Suprapubic skin (tissue), 4 donors: ENCODE measurements at regions not wholly inside any gene's neighbourhood (a gene's known extent, or its start where the extent isn't known, plus 50 kb on each side); places are given as distances from the start of the nearest gene placed in this dataset.

Experiments
- DNase-seq, 2 donors: peaks; one replicate each; pipeline ENCODE4 v3.0.0-alpha.2; 2019; ENCODE audit warnings: low spot score in 2 of 2
- H3K27ac ChIP-seq: fragments of 200-600 bp; sonication (generic); one replicate; pipeline ENCODE4 v1.5.1; 2019
- H3K27me3 ChIP-seq: fragments of 200-600 bp; sonication (generic); one replicate; pipeline ENCODE4 v1.5.1; 2019
- H3K36me3 ChIP-seq: fragments of 200-600 bp; sonication (generic); one replicate; pipeline ENCODE4 v1.5.1; 2019
- H3K4me1 ChIP-seq: fragments of 200-600 bp; sonication (generic); one replicate; pipeline ENCODE4 v1.5.1; 2019
- H3K4me3 ChIP-seq: fragments of 200-600 bp; sonication (generic); one replicate; pipeline ENCODE4 v1.5.1; 2019; ENCODE audit warnings: mild to moderate bottlenecking
- H3K9me3 ChIP-seq: fragments of 200-600 bp; sonication (generic); one replicate; pipeline ENCODE4 v1.5.1; 2019
- CTCF ChIP-seq, 2 donors: fragments of 200-600 bp in 1 of 2; fragments of 450-650 bp in 1 of 2; sonication (generic) in 1 of 2; IDR thresholded peaks; one replicate each; pipeline ENCODE4 v1.5.1; 2016 to 2019; ENCODE audit warnings: antibody characterized with exemption in 2 of 2, mild to moderate bottlenecking in 1 of 2, moderate library complexity in 1 of 2
- EP300 ChIP-seq: sonication (generic); formaldehyde crosslinking; IDR thresholded peaks from one replicate; pipeline ENCODE4 v1.6.1; 2017; ENCODE audit warnings: antibody characterized with exemption
- POLR2A ChIP-seq, 2 donors: fragments of 450-650 bp; IDR thresholded peaks; one replicate each; pipeline ENCODE4 v1.6.1; 2017; ENCODE audit warnings: antibody characterized with exemption in 2 of 2, mild to moderate bottlenecking in 2 of 2, moderate library complexity in 2 of 2
- POLR2AphosphoS5 ChIP-seq, 3 donors: sonication (generic); formaldehyde crosslinking; IDR thresholded peaks; one replicate each; pipeline ENCODE4 v1.6.1; 2017; ENCODE audit warnings: antibody characterized with exemption in 3 of 3
- WGBS: methylation state at CpG from one replicate; pipeline ENCODE4 v1.1.5; 2018; 5-methylcytosine and 5-hydroxymethylcytosine counted together

- no peaks in the 10 kb centered on the region for H3K27me3 ChIP-seq
- H3K9me3 ChIP-seq: peaks cover 4% of the 10 kb centered on the region
- TF ChIP-seq CTCF (IDR thresholded peaks at IDR 0.05): no peak
- no peak for TF ChIP-seq EP300
- TF ChIP-seq POLR2AphosphoS5 (IDR thresholded peaks at IDR 0.05): no peak
- TF ChIP-seq POLR2A (IDR thresholded peaks at IDR 0.05): no peak
- no peaks in the 10 kb centered on the region for H3K36me3 ChIP-seq
- no peaks in the 10 kb centered on the region for H3K4me1 ChIP-seq
- H3K27ac ChIP-seq: no peak overlapping the region
- no peak for DNase-seq
- no peak overlapping the region for H3K4me3 ChIP-seq
- WGBS: 95% methylated on average over 14 of the region's 14 CpGs
These were observed 478.7 kb upstream of the REG3G start for GRCh38 chr2:78546843-78547242.

DNA sequence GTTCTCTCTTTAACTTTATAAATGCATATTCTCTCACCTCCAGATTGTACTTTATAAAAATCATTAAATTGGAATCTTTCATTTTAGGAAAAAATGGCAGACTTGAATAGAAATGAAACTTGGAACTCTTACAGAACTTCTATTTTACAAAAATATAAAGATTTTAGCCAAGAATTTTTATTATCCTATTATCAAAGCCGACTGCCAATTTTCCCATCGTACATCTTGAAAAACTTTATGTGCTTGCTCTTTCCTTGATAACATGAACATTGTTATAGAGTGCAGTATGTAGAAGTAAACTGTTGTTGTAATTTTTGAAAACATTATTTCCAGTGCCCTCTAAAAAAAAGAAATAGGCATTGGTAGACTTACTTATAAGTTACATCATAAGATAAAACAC, 475.7 kb upstream of the REG3G start:
- Histone ChIP-seq H3K9me3 (no peaks in the 10 kb centered on the region), H3K4me3 (no peak overlapping the region), H3K27me3 (no peaks in the 10 kb centered on the region), H3K27ac (no peak overlapping the region), H3K4me1 (no peaks in the 10 kb centered on the region), H3K36me3 (no peaks in the 10 kb centered on the region)
- DNase-seq: no peak
- no peak for TF ChIP-seq POLR2A (IDR thresholded peaks at IDR 0.05)
- TF ChIP-seq POLR2AphosphoS5 (IDR thresholded peaks at IDR 0.05): no peak
- TF ChIP-seq CTCF (IDR thresholded peaks at IDR 0.05): no peak
- TF ChIP-seq EP300: no peak
- 84% methylated on average over 2 of the region's 2 CpGs for WGBS

GRCh38 chr2:78553866-78554647, 471.4 kb upstream of the REG3G start:
- H3K27ac ChIP-seq: no peak overlapping the region
- H3K36me3 ChIP-seq: no peaks in the 10 kb centered on the region
- H3K4me3 ChIP-seq: no peak overlapping the region
- no peaks in the 10 kb centered on the region for H3K4me1 ChIP-seq
- WGBS: 48% methylated on average over 3 of the region's 3 CpGs
- DNase-seq: no peak
- H3K9me3 ChIP-seq: peaks cover 3% of the 10 kb centered on the region
- no peaks in the 10 kb centered on the region for H3K27me3 ChIP-seq
- TF ChIP-seq EP300 (no peak), POLR2AphosphoS5 (IDR thresholded peaks at IDR 0.05) (no peak)

DNA sequence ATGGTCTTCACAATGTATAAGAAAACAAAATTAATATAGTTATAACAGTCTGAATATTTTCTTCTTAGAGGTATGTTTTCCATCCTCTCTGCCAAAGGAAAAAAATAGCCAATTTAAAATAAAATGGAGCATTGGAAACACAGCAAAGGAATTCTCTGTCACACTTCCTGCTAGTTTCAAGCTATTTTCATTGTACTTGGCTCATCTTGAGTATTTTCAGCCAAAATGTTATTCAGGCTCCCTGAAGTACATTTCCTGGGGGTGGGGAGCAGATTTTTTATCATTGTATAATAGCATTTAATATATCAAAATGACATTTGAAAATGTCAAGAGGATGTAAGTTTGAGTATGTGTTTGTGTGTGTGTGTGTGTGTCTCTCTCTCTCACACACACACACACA, 463.6 kb upstream of the REG3G start:
- Histone ChIP-seq H3K36me3 (no peaks in the 10 kb centered on the region), H3K4me3 (no peak overlapping the region), H3K9me3 (peaks cover 3% of the 10 kb centered on the region), H3K27me3 (no peaks in the 10 kb centered on the region), H3K27ac (no peak overlapping the region), H3K4me1 (no peaks in the 10 kb centered on the region)
- no peak for DNase-seq
- TF ChIP-seq EP300: no peak
- TF ChIP-seq POLR2AphosphoS5 (IDR thresholded peaks at IDR 0.05): no peak
- no peak for TF ChIP-seq CTCF (IDR thresholded peaks at IDR 0.05)
- TF ChIP-seq POLR2A (IDR thresholded peaks at IDR 0.05): no peak

GRCh38 chr2:78564666-78565065, 460.8 kb upstream of the REG3G start:
- Histone ChIP-seq H3K9me3 (no peaks in the 10 kb centered on the region), H3K27me3 (no peaks in the 10 kb centered on the region), H3K27ac (no peak overlapping the region), H3K4me3 (no peak overlapping the region), H3K36me3 (no peaks in the 10 kb centered on the region), H3K4me1 (no peaks in the 10 kb centered on the region)
- no peak for DNase-seq
- no peak for TF ChIP-seq EP300
- no peak for TF ChIP-seq POLR2A (IDR thresholded peaks at IDR 0.05)
- no peak for TF ChIP-seq CTCF (IDR thresholded peaks at IDR 0.05)
- TF ChIP-seq POLR2AphosphoS5 (IDR thresholded peaks at IDR 0.05): no peak
